Immature natural killer cell (primary cell): ENCODE measurements at regions not wholly inside any gene's neighbourhood (a gene's known extent, or its start where the extent isn't known, plus 50 kb on each side); places are given as distances from the start of the nearest gene placed in this dataset.

ENCODE experiments used
- DNase-seq, 3 donors: peaks; one replicate each; pipeline ENCODE4 v3.0.0; 2022; ENCODE audit warnings: mixed read lengths in 1 of 3
- H3K27ac Mint-ChIP-seq, 6 donors: one replicate each; pipeline ENCODE4 v1.8.0; 2020; ENCODE audit warnings: mixed read lengths in 6 of 6, mild to moderate bottlenecking in 5 of 6, inconsistent platforms in 4 of 6, moderate library complexity in 3 of 6
- H3K27me3 Mint-ChIP-seq, 3 donors: one replicate each; pipeline ENCODE4 v1.8.0; 2020 to 2021; ENCODE audit warnings: low read depth in 3 of 3, mild to moderate bottlenecking in 3 of 3, mixed read lengths in 3 of 3, moderate library complexity in 3 of 3, inconsistent platforms in 1 of 3
- H3K36me3 Mint-ChIP-seq, 3 donors: one replicate each; pipeline ENCODE4 v1.8.0; 2020; ENCODE audit warnings: mixed read lengths in 3 of 3, inconsistent platforms in 2 of 3, mild to moderate bottlenecking in 2 of 3
- H3K4me1 Mint-ChIP-seq, 2 donors: one replicate each; pipeline ENCODE4 v1.8.0; 2020; ENCODE audit warnings: inconsistent platforms in 2 of 2, mild to moderate bottlenecking in 2 of 2, mixed read lengths in 2 of 2, moderate library complexity in 1 of 2
- H3K4me3 Mint-ChIP-seq, 5 donors: one replicate each; pipeline ENCODE4 v1.8.0; 2020; ENCODE audit warnings: mild to moderate bottlenecking in 5 of 5, mixed read lengths in 5 of 5, inconsistent platforms in 3 of 5, moderate library complexity in 3 of 5
- H3K9me3 Mint-ChIP-seq, 6 donors: one replicate each; pipeline ENCODE4 v1.8.0; 2020; ENCODE audit warnings: mild to moderate bottlenecking in 6 of 6, mixed read lengths in 6 of 6, inconsistent platforms in 4 of 6, moderate library complexity in 3 of 6

DNA sequence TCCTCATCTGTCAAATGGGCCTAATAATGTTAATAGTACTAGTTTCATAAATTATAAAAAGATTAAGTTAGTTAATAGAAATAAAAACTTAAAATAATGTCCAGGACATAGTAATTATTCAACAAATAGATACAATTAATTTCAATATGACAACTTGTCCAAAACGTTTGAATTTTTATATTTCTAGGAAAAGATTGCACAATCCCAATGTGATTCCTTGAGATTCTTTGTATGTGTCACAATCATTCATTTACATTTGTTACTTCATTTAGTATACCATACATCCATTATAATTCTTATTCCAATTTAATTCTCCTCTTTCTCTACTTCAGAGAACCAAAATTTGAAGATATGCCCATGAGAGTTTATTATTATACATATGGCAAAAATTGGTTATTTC is 554.2 kb downstream of the GABRG1 start:
- no peak overlapping the region for H3K4me3 Mint-ChIP-seq
- peaks cover 2 to 28% (median 18%) of the 10 kb centered on the region in 6 donors for H3K9me3 Mint-ChIP-seq
- H3K27me3 Mint-ChIP-seq, result no peaks in the 10 kb centered on the region
- H3K4me1 Mint-ChIP-seq, result no peaks in the 10 kb centered on the region
- no peaks in the 10 kb centered on the region for H3K36me3 Mint-ChIP-seq
- DNase-seq, result no peak
- H3K27ac Mint-ChIP-seq, result no peak overlapping the region

DNA sequence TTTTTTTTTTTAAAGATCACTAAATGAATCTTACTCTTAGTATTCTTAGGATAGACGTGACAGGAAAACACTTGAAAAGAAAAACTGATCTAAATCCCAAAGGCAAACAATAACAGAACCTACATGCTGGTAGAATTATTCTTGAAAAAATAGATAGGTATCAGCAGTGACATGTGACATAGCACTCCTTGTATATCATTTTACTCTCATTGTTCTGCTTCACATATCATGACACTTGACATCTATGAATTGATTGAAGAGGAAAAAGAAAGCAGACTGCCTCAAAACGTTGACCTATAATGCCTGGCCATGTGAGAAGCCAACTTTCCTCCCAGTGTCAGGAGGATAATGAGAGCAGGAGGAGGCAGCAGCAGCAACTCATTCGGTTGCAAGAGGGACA is 555.2 kb downstream of the GABRG1 start:
- H3K4me1 Mint-ChIP-seq, result no peaks in the 10 kb centered on the region

GRCh38 chr4:45566896-45567603 is 556.8 kb downstream of the GABRG1 start:
- H3K4me3 Mint-ChIP-seq, result no peak overlapping the region
- no peaks in the 10 kb centered on the region for H3K36me3 Mint-ChIP-seq

More for the DNA sequence above, 555.2 kb downstream of the GABRG1 start:
- no peak for DNase-seq
- H3K4me3 Mint-ChIP-seq, result no peak overlapping the region
- no peaks in the 10 kb centered on the region for H3K36me3 Mint-ChIP-seq
- H3K9me3 Mint-ChIP-seq, result peaks cover 2 to 30% (median 18%) of the 10 kb centered on the region in 6 donors
- H3K27ac Mint-ChIP-seq, result no peak overlapping the region
- H3K27me3 Mint-ChIP-seq, result no peaks in the 10 kb centered on the region

GRCh38 chr4:45554423-45554822 is 569.4 kb downstream of the GABRG1 start:
- no peak for DNase-seq
- Mint-ChIP-seq H3K9me3 (peaks cover 5 to 38% (median 14%) of the 10 kb centered on the region in 6 donors), H3K4me3 (no peak overlapping the region), H3K36me3 (no peaks in the 10 kb centered on the region), H3K27ac (no peak overlapping the region), H3K4me1 (no peaks in the 10 kb centered on the region), H3K27me3 (no peaks in the 10 kb centered on the region)

More at GRCh38 chr4:45566896-45567603, 556.8 kb downstream of the GABRG1 start:
- DNase-seq, result no peak
- Mint-ChIP-seq H3K27ac (no peak overlapping the region), H3K27me3 (no peaks in the 10 kb centered on the region), H3K9me3 (peaks cover 0 to 36% (median 17%) of the 10 kb centered on the region in 6 donors), H3K4me1 (no peaks in the 10 kb centered on the region)

DNA sequence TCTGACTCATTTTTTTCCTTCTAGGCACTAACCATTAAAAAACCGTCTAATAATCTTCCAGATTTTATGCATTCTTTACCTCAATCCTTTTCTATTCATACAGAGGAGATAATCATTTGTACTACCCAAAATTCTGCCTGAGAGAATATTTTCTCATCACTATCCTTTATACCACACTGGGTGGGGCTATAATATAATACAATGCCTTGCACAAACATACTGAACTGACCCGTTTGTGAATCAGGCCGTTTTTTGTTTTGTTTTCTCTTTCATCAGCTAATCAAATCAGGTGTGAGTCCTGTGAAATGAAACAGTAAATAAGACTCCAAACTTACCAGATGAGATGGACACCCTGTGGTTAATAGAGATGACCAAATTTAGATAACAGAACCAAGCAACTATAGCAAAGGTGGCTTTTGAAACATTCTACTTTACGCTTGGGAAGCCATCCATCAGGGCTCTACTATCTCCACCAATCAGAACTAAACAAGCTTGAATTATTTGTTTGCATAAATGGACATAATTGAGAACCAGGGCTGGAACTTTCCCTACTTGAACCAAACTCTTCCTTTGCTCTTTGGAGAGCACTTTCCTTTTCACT is 573.0 kb downstream of the GABRG1 start:
- Mint-ChIP-seq H3K9me3 (peaks cover 7 to 46% (median 12%) of the 10 kb centered on the region in 6 donors), H3K4me3 (no peak overlapping the region), H3K4me1 (no peaks in the 10 kb centered on the region), H3K27me3 (no peaks in the 10 kb centered on the region), H3K27ac (no peak overlapping the region), H3K36me3 (no peaks in the 10 kb centered on the region)
- no peak for DNase-seq

- Mint-ChIP-seq H3K4me3 (no peak overlapping the region), H3K9me3 (peaks cover 7 to 57% (median 26%) of the 10 kb centered on the region in 6 donors), H3K4me1 (no peaks in the 10 kb centered on the region), H3K36me3 (peaks cover 0 to 3% (median 0%) of the 10 kb centered on the region in 3 donors), H3K27me3 (peaks cover 0 to 2% (median 2%) of the 10 kb centered on the region in 3 donors), H3K27ac (no peak overlapping the region)
- DNase-seq, result no peak
These were observed 584.6 kb downstream of the GABRG1 start for GRCh38 chr4:45539142-45539814.

- H3K36me3 Mint-ChIP-seq, result no peaks in the 10 kb centered on the region
- H3K4me3 Mint-ChIP-seq, result no peak overlapping the region
- no peak overlapping the region for H3K27ac Mint-ChIP-seq
- H3K4me1 Mint-ChIP-seq, result no peaks in the 10 kb centered on the region
- peaks cover 11 to 58% (median 31%) of the 10 kb centered on the region in 6 donors for H3K9me3 Mint-ChIP-seq
- peaks cover 0 to 2% (median 0%) of the 10 kb centered on the region in 3 donors for H3K27me3 Mint-ChIP-seq
- DNase-seq, result no peak
These were observed 593.4 kb downstream of the GABRG1 start for GRCh38 chr4:45530498-45530897.

GRCh38 chr4:45527160-45527559 is 596.7 kb downstream of the GABRG1 start:
- DNase-seq, result no peak
- no peaks in the 10 kb centered on the region for H3K36me3 Mint-ChIP-seq
- no peaks in the 10 kb centered on the region for H3K4me1 Mint-ChIP-seq
- H3K9me3 Mint-ChIP-seq, result peaks cover 9 to 34% (median 27%) of the 10 kb centered on the region in 6 donors
- no peak overlapping the region for H3K27ac Mint-ChIP-seq
- peaks cover 0 to 2% (median 0%) of the 10 kb centered on the region in 3 donors for H3K27me3 Mint-ChIP-seq
- H3K4me3 Mint-ChIP-seq, result no peak overlapping the region

GRCh38 chr4:45518832-45519231 is 605.0 kb downstream of the GABRG1 start:
- Mint-ChIP-seq H3K4me1 (no peaks in the 10 kb centered on the region), H3K4me3 (no peak overlapping the region), H3K9me3 (peaks cover 15 to 34% (median 23%) of the 10 kb centered on the region in 6 donors), H3K27ac (no peak overlapping the region), H3K36me3 (no peaks in the 10 kb centered on the region), H3K27me3 (no peaks in the 10 kb centered on the region)
- no peak for DNase-seq

- no peaks in the 10 kb centered on the region for H3K36me3 Mint-ChIP-seq
- H3K27me3 Mint-ChIP-seq, result no peaks in the 10 kb centered on the region
- H3K27ac Mint-ChIP-seq, result no peak overlapping the region
- no peak for DNase-seq
- no peaks in the 10 kb centered on the region for H3K4me1 Mint-ChIP-seq
- no peak overlapping the region for H3K4me3 Mint-ChIP-seq
- H3K9me3 Mint-ChIP-seq, result peaks cover 0 to 41% (median 16%) of the 10 kb centered on the region in 6 donors
These were observed 621.4 kb downstream of the GABRG1 start for GRCh38 chr4:45502471-45502870.

- no peaks in the 10 kb centered on the region for H3K27me3 Mint-ChIP-seq
- no peaks in the 10 kb centered on the region for H3K4me1 Mint-ChIP-seq
- H3K9me3 Mint-ChIP-seq, result peaks cover 7 to 23% (median 17%) of the 10 kb centered on the region in 6 donors
- no peak overlapping the region for H3K27ac Mint-ChIP-seq
- peaks cover 0 to 3% (median 0%) of the 10 kb centered on the region in 3 donors for H3K36me3 Mint-ChIP-seq
- no peak overlapping the region for H3K4me3 Mint-ChIP-seq
- DNase-seq, result no peak
These were observed 639.1 kb downstream of the GABRG1 start for GRCh38 chr4:45484740-45485139.

GRCh38 chr4:45482346-45482745 is 641.5 kb downstream of the GABRG1 start:
- peaks cover 0 to 2% (median 0%) of the 10 kb centered on the region in 3 donors for H3K27me3 Mint-ChIP-seq
- no peak for DNase-seq
- no peak overlapping the region for H3K4me3 Mint-ChIP-seq
- H3K36me3 Mint-ChIP-seq, result peaks cover 0 to 3% (median 0%) of the 10 kb centered on the region in 3 donors
- no peak overlapping the region for H3K27ac Mint-ChIP-seq
- H3K9me3 Mint-ChIP-seq, result peaks cover 6 to 28% (median 16%) of the 10 kb centered on the region in 6 donors
- no peaks in the 10 kb centered on the region for H3K4me1 Mint-ChIP-seq

DNA sequence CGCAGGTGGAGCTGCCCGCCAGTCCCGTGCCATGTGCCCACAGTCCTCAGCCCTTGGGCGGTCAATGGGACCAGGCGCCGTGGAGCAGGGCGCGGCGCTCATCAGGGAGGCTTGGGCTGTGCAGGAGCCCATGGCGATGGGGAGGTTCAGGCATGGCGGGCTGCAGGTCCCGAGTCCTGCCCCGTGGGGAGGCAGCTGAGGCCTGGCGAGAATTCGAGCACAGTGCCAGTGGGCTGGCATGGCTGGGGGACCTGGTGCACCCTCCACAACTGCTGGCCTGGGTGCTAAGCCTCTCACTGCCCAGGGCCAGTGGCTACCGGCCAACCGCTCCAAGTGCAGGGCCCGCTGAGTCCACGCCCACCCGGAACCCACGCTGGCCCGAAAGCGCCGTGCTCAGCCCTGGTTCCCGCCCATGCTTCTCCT is 646.5 kb downstream of the GABRG1 start:
- no peak for DNase-seq
- Mint-ChIP-seq H3K27ac (no peak overlapping the region), H3K36me3 (peaks cover 0 to 4% (median 0%) of the 10 kb centered on the region in 3 donors), H3K9me3 (peaks cover 7 to 35% (median 22%) of the 10 kb centered on the region in 6 donors), H3K4me3 (no peak overlapping the region), H3K27me3 (peaks cover 0 to 2% (median 0%) of the 10 kb centered on the region in 3 donors), H3K4me1 (no peaks in the 10 kb centered on the region)

- Mint-ChIP-seq H3K36me3 (peaks cover 0 to 4% (median 0%) of the 10 kb centered on the region in 3 donors), H3K4me1 (no peaks in the 10 kb centered on the region), H3K4me3 (no peak overlapping the region), H3K27ac (no peak overlapping the region), H3K27me3 (peaks cover 0 to 2% (median 0%) of the 10 kb centered on the region in 3 donors), H3K9me3 (peaks cover 7 to 38% (median 24%) of the 10 kb centered on the region in 6 donors)
- no peak for DNase-seq
These were observed 648.3 kb downstream of the GABRG1 start for GRCh38 chr4:45475548-45475947.
